HG03378 (cell line): ENCODE measurements at regions not wholly inside any gene's neighbourhood (a gene's known extent, or its start where the extent isn't known, plus 50 kb on each side); places are given as distances from the start of the nearest gene placed in this dataset.
"Not testable (repeated sequence)": the region's sequence is repeated elsewhere in the genome, so short reads cannot be mapped to it uniquely, and the experiment has no call there.

Experiments used
- ATAC-seq: cut with Tn5 transposase; IDR thresholded peaks from one replicate; pipeline ENCODE4 v1.9.1; 2021; ENCODE audit warnings: mild to moderate bottlenecking, moderate library complexity; ENCODE audit not compliant: unreplicated experiment

GRCh38 chr4:17436047-17436749, 75.7 kb downstream of the QDPR start:
- ATAC-seq: not testable (repeated sequence)

GRCh38 chr4:17433827-17434226, 78.1 kb downstream of the QDPR start:
- no peak for ATAC-seq

- no peak for ATAC-seq
Observed at GRCh38 chr4:17427991-17428390, 83.9 kb downstream of the QDPR start.

DNA sequence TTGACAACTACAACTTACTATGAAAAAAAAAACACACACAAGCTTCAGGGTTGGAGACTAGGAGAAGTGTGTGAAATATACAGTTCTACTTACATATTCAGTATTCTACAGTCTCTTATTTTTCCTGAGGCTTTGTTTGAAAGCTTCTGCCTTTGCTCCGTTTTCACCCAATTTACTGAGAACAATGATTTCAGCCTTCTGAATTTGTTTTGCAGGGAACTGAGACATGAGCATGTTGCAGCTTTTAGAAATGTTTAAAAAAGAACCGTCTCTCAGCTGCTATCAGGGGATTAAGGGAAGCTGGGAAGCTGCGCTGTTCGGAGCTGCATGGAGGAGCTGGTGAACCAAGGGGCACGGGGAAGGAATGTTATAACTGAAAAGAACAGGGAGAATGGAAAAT, 85.7 kb downstream of the QDPR start:
- no peak for ATAC-seq

DNA sequence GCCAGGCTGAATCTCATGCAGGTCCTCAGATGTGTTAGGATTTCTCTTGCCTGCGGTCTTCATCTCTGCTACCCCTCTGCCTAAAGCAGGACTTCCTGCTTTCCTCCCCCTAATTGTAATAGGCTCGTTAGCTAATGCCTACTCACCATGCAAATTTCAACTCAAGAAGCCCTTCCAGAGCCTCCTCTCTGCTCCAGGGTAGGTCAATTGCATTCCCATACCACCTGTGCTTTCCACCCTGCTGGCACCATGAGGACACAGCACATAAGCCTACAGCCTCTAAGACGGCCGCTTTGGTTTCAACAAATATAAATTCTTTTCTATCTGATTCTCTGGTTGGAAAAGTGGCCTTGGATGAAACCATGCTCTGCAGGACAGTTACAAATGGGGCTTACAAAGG, 93.9 kb downstream of the QDPR start:
- ATAC-seq: no peak

DNA sequence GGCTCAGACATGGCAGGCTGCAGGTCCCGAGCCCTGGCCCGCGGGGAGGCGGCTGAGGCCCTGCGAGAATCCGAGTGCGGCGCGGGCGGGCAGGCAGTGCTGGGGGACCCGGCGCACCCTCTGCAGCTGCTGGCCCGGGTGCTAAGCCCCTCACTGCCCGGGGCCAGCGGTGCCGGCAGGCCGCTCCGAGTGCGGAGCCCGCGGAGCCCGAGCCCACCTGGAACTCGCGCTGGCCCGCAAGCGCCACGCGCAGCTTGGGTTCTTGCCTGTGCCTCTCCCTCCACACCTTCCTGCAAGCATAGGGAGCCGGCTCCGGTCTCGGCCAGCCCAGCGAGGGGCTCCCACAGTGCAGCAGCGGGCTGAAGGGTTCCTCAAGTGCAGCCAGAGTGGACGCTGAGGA, 97.5 kb downstream of the QDPR start:
- no peak for ATAC-seq

GRCh38 chr4:17400686-17401085, 111.2 kb downstream of the QDPR start:
- no peak for ATAC-seq

DNA sequence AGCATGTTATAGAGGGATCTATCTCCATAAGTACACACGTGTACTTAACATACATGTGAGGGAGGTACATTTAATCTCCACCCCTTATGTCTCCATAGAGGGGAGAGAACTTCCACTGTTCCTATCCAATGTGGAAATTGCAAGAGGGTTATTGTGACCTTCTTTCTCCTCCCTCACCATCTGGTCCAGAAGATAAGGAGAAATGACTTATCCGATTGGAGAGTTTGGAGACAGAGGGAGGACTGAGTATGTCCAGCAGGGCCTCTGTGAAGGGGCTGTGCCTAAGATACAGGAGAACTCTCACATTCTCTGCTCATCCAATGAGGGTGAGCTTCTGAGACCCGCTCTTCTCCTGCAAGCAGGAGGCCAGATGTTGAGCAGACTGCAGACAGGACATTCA, 113.1 kb downstream of the QDPR start:
- ATAC-seq: no peak

DNA sequence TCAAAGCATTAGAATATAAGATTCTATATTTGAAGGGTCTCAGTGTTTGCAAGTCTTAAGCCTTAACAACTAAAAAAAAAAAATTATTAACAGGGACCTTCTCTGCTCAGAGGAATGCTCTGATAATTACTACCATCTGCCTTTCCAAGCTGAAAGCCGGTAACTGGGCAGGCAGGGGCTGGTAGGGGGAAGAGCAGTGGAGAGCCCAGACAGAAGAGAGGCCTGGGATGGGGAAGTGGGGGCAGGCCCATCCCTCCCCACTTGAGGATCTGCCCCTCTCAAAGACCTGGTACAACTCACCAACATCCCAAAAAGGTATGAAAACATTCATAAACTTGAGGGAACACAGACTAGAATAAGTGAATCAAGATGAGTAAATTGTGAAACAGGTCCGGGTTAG, 113.9 kb downstream of the QDPR start:
- ATAC-seq: no peak

DNA sequence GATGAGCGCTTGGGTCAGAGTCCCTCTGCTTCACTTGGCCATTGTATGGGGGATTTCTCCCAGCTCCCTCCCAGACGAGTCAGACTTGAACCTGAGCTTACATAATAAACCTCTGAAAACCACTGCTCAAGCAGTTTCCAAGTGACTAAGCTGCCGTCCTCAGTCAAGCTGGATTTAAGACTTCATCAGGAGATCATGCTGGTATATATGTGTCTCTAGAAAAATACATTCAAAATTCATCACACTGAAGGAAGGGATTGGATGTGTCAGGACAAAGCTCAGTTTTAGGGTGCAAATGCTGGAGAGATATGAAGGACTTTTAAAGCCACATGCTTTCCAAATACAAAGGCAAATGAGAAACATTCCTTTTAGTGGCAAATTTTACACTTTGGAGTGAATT, 114.3 kb downstream of the QDPR start:
- no peak for ATAC-seq

- peak; percentile 82 for ATAC-seq
Observed at GRCh38 chr4:17385403-17385802, 126.5 kb downstream of the QDPR start.

- ATAC-seq: no peak
Observed at GRCh38 chr4:17380347-17380746, 131.5 kb downstream of the QDPR start.

GRCh38 chr4:17376205-17376604, 135.7 kb downstream of the QDPR start:
- ATAC-seq: no peak

DNA sequence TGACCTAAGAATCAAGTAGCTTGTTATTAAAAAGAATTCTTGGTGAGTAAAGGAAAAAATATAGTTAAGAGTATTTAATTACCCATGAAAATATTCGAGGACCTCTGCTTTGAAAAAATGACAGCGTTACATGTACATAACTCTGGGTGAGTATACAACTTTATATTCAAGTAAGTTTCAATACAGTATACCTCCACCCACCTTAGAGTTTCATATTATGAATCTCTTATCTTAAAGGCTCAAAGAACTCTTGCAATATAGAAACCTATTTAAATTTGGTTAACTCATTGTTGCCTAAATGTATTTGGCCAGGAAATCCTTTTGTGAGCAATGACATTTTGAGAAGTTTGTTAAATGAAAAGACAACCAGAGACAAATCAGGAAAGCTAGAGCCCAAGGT, 138.2 kb downstream of the QDPR start:
- no peak for ATAC-seq

DNA sequence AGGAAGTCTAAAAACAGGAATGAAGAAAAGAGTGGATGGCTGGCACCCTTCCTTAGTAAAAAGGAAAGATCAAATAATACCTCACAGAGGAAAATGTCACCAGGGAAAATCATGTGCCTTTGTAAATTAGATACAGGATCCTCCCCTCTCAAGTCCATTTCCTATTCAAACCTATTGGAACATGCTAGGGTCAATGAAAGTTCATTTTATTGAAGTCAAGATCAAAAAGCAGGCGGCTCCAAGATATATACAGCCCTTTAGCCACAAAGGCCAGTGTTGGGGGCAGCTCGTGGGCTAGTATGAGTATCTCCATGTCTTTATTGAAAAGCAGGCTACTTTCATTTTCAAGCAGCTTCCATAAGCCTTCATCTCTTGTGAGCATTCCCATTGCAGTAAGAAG, 141.1 kb downstream of the QDPR start:
- no peak for ATAC-seq

GRCh38 chr4:17368408-17368807, 143.5 kb downstream of the QDPR start:
- no peak for ATAC-seq

DNA sequence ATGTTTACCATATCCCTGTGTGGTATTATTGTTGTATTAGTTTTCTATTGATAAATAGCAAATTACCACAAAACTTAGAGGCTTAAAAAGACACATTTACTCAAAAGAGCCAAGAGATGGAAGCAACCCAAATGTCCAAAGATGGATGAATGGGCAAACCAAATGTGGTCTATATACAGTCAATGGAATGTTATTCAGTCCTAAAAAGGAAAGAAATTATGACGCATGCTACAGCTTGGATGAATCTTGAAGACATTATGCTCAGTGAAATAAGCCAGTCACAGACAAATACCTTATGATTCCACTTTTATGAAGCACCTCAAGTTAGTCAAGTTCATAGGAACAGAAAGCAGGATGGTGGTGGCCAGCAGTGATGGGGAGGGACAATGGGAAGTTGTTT, 144.7 kb downstream of the QDPR start:
- no peak for ATAC-seq

- no peak for ATAC-seq
Observed at GRCh38 chr4:17366496-17366895, 145.4 kb downstream of the QDPR start.

DNA sequence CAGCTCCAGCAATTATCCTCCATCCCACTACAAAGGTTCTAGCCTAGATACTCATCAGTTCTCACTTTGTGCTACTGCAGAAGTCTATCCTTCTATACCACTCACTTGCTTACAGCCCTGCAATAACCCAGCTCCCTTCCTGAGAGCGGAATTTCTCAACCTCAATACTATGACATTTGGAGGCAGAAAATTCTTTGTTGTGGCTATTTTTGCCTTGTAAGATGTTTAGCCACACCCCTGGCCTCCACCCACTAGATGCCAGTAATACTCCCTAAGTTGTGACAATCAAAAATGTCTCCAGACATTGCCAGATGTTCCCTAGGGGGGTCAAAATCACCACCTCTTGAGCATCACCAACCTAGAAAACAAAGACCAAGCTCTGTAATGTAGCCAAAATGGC, 149.5 kb downstream of the QDPR start:
- ATAC-seq: no peak

DNA sequence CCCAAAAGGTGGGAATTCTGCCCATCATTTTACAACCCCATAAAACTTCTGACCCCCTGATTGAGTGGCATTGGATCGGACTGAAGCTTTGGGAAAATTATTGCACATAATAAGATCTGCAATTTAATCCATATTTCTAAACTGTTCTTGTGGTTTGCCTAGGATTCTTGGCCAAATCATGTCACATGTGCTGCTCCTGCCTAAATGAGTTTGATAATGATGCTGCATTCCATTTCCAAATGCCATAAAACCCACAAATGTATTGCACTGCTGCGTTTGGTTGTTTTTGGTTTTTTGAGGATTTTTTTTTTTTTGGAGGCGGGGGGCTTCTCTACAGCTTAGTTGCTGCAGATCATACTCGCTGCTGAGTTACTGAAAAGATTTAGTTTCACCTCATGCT, 153.6 kb downstream of the QDPR start:
- no peak for ATAC-seq

- no peak for ATAC-seq
Observed at GRCh38 chr4:17356926-17357325, 155.0 kb downstream of the QDPR start.

- ATAC-seq: no peak
Observed at GRCh38 chr4:17352357-17352756, 159.5 kb downstream of the QDPR start.

DNA sequence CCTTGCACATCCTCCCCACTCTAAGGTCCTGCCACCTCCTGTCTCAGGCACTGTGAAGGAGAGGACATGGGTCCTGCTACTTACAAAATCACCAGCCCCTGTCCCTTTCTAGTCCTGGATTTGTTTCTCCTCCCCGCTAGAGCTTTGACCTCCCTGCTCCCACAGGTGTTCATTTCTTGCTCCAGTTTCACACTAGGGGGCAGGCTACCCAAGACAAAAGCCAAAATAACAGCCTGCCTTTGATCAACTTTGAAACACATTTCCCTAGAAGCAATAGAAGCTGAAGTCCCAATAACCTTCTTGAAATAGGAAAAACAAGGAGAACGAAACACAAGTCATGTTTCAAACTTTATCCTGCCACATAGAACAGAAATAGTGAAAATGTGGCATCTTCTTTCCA, 164.4 kb downstream of the QDPR start:
- no peak for ATAC-seq
